DND-41 (cell line): ENCODE measurements at regions not wholly inside any gene's neighbourhood (a gene's known extent, or its start where the extent isn't known, plus 50 kb on each side); places are given as distances from the start of the nearest gene placed in this dataset.

Source experiments
- ATAC-seq: fragments of 200-7000 bp; cut with Tn5 transposase; 3 replicates; pipeline ENCODE4 v1.9.1; 2021; ENCODE audit warnings: low read depth; ENCODE audit not compliant: insufficient read depth
- DNase-seq: peaks from one replicate; pipeline ENCODE4 v3.0.0-alpha.2; 2020
- H2AFZ ChIP-seq: 2 replicates; pipeline ENCODE4 v1.6.0; 2012; ENCODE audit warnings: low read depth, low read length
- H3K27ac ChIP-seq: 2 replicates; pipeline ENCODE4 v1.5.1; 2012; ENCODE audit warnings: low read length, inconsistent platforms
- H3K27me3 ChIP-seq: fragments of 200-600 bp; sonication (generic); 2 replicates; pipeline ENCODE4 v1.6.0; 2012; ENCODE audit warnings: low read length, mild to moderate bottlenecking, inconsistent platforms; ENCODE audit not compliant: insufficient read depth, poor library complexity
- H3K36me3 ChIP-seq: 2 replicates; pipeline ENCODE4 v1.5.1; 2012; ENCODE audit warnings: low read length, inconsistent platforms; ENCODE audit not compliant: insufficient read depth
- H3K4me1 ChIP-seq: 2 replicates; pipeline ENCODE4 v1.5.1; 2012; ENCODE audit warnings: mild to moderate bottlenecking, low read length; ENCODE audit not compliant: insufficient read depth
- H3K4me2 ChIP-seq: 2 replicates; pipeline ENCODE4 v1.6.0; 2012; ENCODE audit warnings: mild to moderate bottlenecking, moderate library complexity, low read length, inconsistent platforms; ENCODE audit not compliant: insufficient read depth
- H3K4me3 ChIP-seq, 2 experiments: fragments of 200-600 bp in 1 of 2; shearing (Covaris generic) in 1 of 2; 2 replicates each; pipeline ENCODE4 v1.5.1; 2012 to 2016; ENCODE audit warnings: inconsistent platforms in 2 of 2, low read length in 2 of 2, mild to moderate bottlenecking in 2 of 2, low read depth in 1 of 2, moderate library complexity in 1 of 2
- H3K79me2 ChIP-seq: 2 replicates; pipeline ENCODE4 v1.6.0; 2012; ENCODE audit warnings: low read length, inconsistent platforms; ENCODE audit not compliant: insufficient read depth
- H3K9ac ChIP-seq: 2 replicates; pipeline ENCODE4 v1.6.0; 2012; ENCODE audit warnings: low read depth, mild to moderate bottlenecking, inconsistent platforms, low read length, moderate library complexity
- H3K9me3 ChIP-seq: 2 replicates; pipeline ENCODE4 v1.5.1; 2012; ENCODE audit warnings: low read length, moderate library complexity, mild to moderate bottlenecking, inconsistent platforms; ENCODE audit not compliant: insufficient read depth, severe bottlenecking
- H4K20me1 ChIP-seq: 2 replicates; pipeline ENCODE4 v1.6.0; 2012; ENCODE audit warnings: low read length; ENCODE audit not compliant: insufficient read depth
- CTCF ChIP-seq: IDR thresholded peaks from 2 replicates; pipeline ENCODE4 v1.5.1; 2012; ENCODE audit warnings: borderline replicate concordance, low read length, moderate library complexity, mild to moderate bottlenecking; ENCODE audit not compliant: poor library complexity, severe bottlenecking; ENCODE audit errors: extremely low read depth
- EZH2 ChIP-seq: IDR thresholded peaks from 3 replicates; pipeline ENCODE4 v1.6.1; 2012; ENCODE audit warnings: borderline replicate concordance, low read depth, mild to moderate bottlenecking, moderate library complexity, low read length, inconsistent platforms; ENCODE audit not compliant: severe bottlenecking

DNA sequence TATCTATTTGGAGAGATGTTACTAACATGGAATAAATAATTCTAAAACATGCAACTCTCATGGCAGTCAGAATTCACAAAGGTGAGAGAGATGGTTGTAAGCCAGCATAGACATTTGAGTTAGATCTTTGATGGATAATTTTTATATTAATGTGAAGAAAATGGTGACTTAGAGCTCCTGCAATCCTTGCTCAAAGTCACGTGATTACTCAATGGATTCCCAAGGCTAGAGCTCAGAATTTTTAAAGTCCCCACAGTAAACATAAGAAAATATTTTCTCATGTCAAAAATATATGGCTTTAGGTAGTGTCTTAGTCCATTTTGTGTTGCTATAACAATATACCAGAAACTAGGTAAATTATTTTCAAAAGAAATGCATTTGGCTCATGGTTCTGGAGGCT lies 281.5 kb upstream of the PRKD1 start:
- Histone ChIP-seq H2AFZ (no peak overlapping the region), H3K27ac (no peak overlapping the region), H3K4me1 (no peaks in the 10 kb centered on the region), H3K4me3 (no peak overlapping the region), H4K20me1 (no peaks in the 10 kb centered on the region), H3K4me2 (no peak overlapping the region), H3K27me3 (no peaks in the 10 kb centered on the region), H3K36me3 (no peaks in the 10 kb centered on the region), H3K9ac (no peak overlapping the region), H3K9me3 (no peaks in the 10 kb centered on the region), H3K79me2 (no peaks in the 10 kb centered on the region)
- no peak for DNase-seq
- ATAC-seq = no peak
- TF ChIP-seq EZH2 (no peak), CTCF (no peak)

DNA sequence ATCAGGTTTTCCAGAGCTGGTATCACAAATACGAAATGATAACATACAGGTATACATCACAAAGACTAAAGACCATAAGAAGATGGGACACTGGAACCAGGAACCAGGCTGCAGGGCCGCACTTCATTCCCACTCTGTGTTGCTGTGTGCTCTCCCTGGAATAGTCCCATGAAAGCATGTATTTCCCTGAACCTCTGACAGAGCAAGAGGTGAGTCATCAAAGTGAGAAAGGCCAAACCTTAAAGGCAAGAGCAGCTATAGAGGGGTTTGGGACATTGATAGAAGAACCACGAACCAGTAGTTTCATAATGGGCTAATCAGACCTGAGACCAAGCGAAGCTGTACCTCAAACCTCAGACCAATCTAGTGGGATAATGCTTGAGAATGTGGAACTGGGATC lies 283.0 kb upstream of the PRKD1 start:
- TF ChIP-seq CTCF = no peak
- no peak for TF ChIP-seq EZH2
- no peaks in the 10 kb centered on the region for H3K27me3 ChIP-seq
- H4K20me1 ChIP-seq = no peaks in the 10 kb centered on the region
- no peaks in the 10 kb centered on the region for H3K9me3 ChIP-seq
- ATAC-seq (no peak), DNase-seq (no peak)
- no peaks in the 10 kb centered on the region for H3K79me2 ChIP-seq
- H3K9ac ChIP-seq = no peak overlapping the region
- H3K27ac ChIP-seq = no peak overlapping the region
- no peaks in the 10 kb centered on the region for H3K4me1 ChIP-seq
- H3K4me3 ChIP-seq = no peak overlapping the region
- H3K36me3 ChIP-seq = no peaks in the 10 kb centered on the region
- H2AFZ ChIP-seq = no peak overlapping the region
- no peak overlapping the region for H3K4me2 ChIP-seq

GRCh38 chr14:30211326-30211725 lies 283.7 kb upstream of the PRKD1 start:
- Histone ChIP-seq H3K4me1 (no peaks in the 10 kb centered on the region), H3K27ac (no peak overlapping the region), H3K36me3 (no peaks in the 10 kb centered on the region), H3K4me3 (no peak overlapping the region), H3K9me3 (no peaks in the 10 kb centered on the region), H3K4me2 (no peak overlapping the region), H2AFZ (no peak overlapping the region), H3K9ac (no peak overlapping the region), H3K79me2 (no peaks in the 10 kb centered on the region), H3K27me3 (no peaks in the 10 kb centered on the region), H4K20me1 (no peaks in the 10 kb centered on the region)
- DNase-seq (no peak), ATAC-seq (no peak)
- TF ChIP-seq EZH2 (no peak), CTCF (no peak)

- no peaks in the 10 kb centered on the region for H4K20me1 ChIP-seq
- no peaks in the 10 kb centered on the region for H3K79me2 ChIP-seq
- no peak overlapping the region for H3K9ac ChIP-seq
- no peak for ATAC-seq
- no peak overlapping the region for H3K4me2 ChIP-seq
- H3K4me3 ChIP-seq = no peak overlapping the region
- no peak for DNase-seq
- H3K36me3 ChIP-seq = no peaks in the 10 kb centered on the region
- no peak overlapping the region for H3K27ac ChIP-seq
- H3K4me1 ChIP-seq = no peaks in the 10 kb centered on the region
- no peaks in the 10 kb centered on the region for H3K27me3 ChIP-seq
- H3K9me3 ChIP-seq = no peaks in the 10 kb centered on the region
- TF ChIP-seq EZH2 (no peak), CTCF (no peak)
- H2AFZ ChIP-seq = no peak overlapping the region
These were observed 286.4 kb upstream of the PRKD1 start for GRCh38 chr14:30214014-30214413.
